ENCODE measurements at regions not wholly inside any gene's neighbourhood (a gene's known extent, or its start where the extent isn't known, plus 50 kb on each side); places are given as distances from the start of the nearest gene placed in this dataset.
"Not testable (repeated sequence)": the region's sequence is repeated elsewhere in the genome, so short reads cannot be mapped to it uniquely, and the experiment has no call there.

- no peak for DNase-seq
- TF ChIP-seq CTCF (IDR thresholded peaks at IDR 0.05; ENCODE audit: borderline replicate concordance, extremely low read depth, insufficient read depth): no peak
- no peak for FAIRE-seq
- no peak overlapping the region for H3K27ac ChIP-seq (ENCODE audit: low read depth in 2 of 2, low read length in 2 of 2)
- no peak overlapping the region for H3K4me3 ChIP-seq (ENCODE audit: low read length in 3 of 3)
- no peaks in the 10 kb centered on the region for H3K4me1 ChIP-seq (ENCODE audit: control insufficient read depth in 2 of 3, insufficient read depth in 2 of 3, low read depth in 1 of 3, low read length in 3 of 3)
- no peak overlapping the region for H3K9ac ChIP-seq (ENCODE audit: low read length in 3 of 3)
- no peaks in the 10 kb centered on the region for H3K27me3 ChIP-seq (ENCODE audit: control insufficient read depth, insufficient read depth, low read length)
- no peaks in the 10 kb centered on the region for H3K36me3 ChIP-seq (ENCODE audit: control insufficient read depth in 2 of 3, insufficient read depth in 3 of 3, low read length in 3 of 3)
- H3K9me3 ChIP-seq (ENCODE audit: control insufficient read depth in 2 of 3, insufficient read depth in 1 of 3, low read length in 3 of 3): peaks cover 0 to 23% (median 2%) of the 10 kb centered on the region in 3 donors
- intact Hi-C loops (cut with DNase I): no loop called here
Observed at GRCh38 chr10:130265542-130265941, 129.4 kb downstream of the GLRX3 start.

GRCh38 chr10:130282492-130283218 lies 146.5 kb downstream of the GLRX3 start:
- no peak for TF ChIP-seq CTCF (IDR thresholded peaks at IDR 0.05; ENCODE audit: borderline replicate concordance, extremely low read depth, insufficient read depth)
- no peak for DNase-seq
- H3K27ac ChIP-seq (ENCODE audit: low read depth in 2 of 2, low read length in 2 of 2): no peak overlapping the region
- peaks cover 0 to 89% (median 50%) of the 10 kb centered on the region in 3 donors for H3K9me3 ChIP-seq (ENCODE audit: control insufficient read depth in 2 of 3, insufficient read depth in 1 of 3, low read length in 3 of 3)
- H3K4me3 ChIP-seq (ENCODE audit: low read length in 3 of 3): peak overlapping the region in 1 of 3 donors; percentile 33
- intact Hi-C loops (cut with DNase I): no loop called here
- FAIRE-seq: no peak
- no peaks in the 10 kb centered on the region for H3K27me3 ChIP-seq (ENCODE audit: control insufficient read depth, insufficient read depth, low read length)
- no peaks in the 10 kb centered on the region for H3K36me3 ChIP-seq (ENCODE audit: control insufficient read depth in 2 of 3, insufficient read depth in 3 of 3, low read length in 3 of 3)
- H3K4me1 ChIP-seq (ENCODE audit: control insufficient read depth in 2 of 3, insufficient read depth in 2 of 3, low read depth in 1 of 3, low read length in 3 of 3): no peaks in the 10 kb centered on the region
- no peak overlapping the region for H3K9ac ChIP-seq (ENCODE audit: low read length in 3 of 3)

GRCh38 chr10:130283219-130283545 lies 147.0 kb downstream of the GLRX3 start:
- TF ChIP-seq CTCF (IDR thresholded peaks at IDR 0.05; ENCODE audit: borderline replicate concordance, extremely low read depth, insufficient read depth): no peak
- DNase-seq (no peak), FAIRE-seq (no peak)
- Histone ChIP-seq H3K27me3 (ENCODE audit: control insufficient read depth, insufficient read depth, low read length) (no peaks in the 10 kb centered on the region), H3K4me1 (ENCODE audit: control insufficient read depth in 2 of 3, insufficient read depth in 2 of 3, low read depth in 1 of 3, low read length in 3 of 3) (no peaks in the 10 kb centered on the region), H3K4me3 (ENCODE audit: low read length in 3 of 3) (no peak overlapping the region), H3K9me3 (ENCODE audit: control insufficient read depth in 2 of 3, insufficient read depth in 1 of 3, low read length in 3 of 3) (peaks cover 0 to 84% (median 47%) of the 10 kb centered on the region in 3 donors), H3K36me3 (ENCODE audit: control insufficient read depth in 2 of 3, insufficient read depth in 3 of 3, low read length in 3 of 3) (no peaks in the 10 kb centered on the region), H3K27ac (ENCODE audit: low read depth in 2 of 2, low read length in 2 of 2) (no peak overlapping the region), H3K9ac (ENCODE audit: low read length in 3 of 3) (no peak overlapping the region)
- intact Hi-C loops (cut with DNase I): no loop called here

- H3K4me3 ChIP-seq (ENCODE audit: low read length in 3 of 3); H3K9ac ChIP-seq (ENCODE audit: low read length in 3 of 3); H3K36me3 ChIP-seq (ENCODE audit: control insufficient read depth in 2 of 3, insufficient read depth in 3 of 3, low read length in 3 of 3); H3K27me3 ChIP-seq (ENCODE audit: control insufficient read depth, insufficient read depth, low read length); DNase-seq; FAIRE-seq; H3K27ac ChIP-seq (ENCODE audit: low read depth in 2 of 2, low read length in 2 of 2); intact Hi-C loops (cut with DNase I); H3K4me1 ChIP-seq (ENCODE audit: control insufficient read depth in 2 of 3, insufficient read depth in 2 of 3, low read depth in 1 of 3, low read length in 3 of 3): not testable (repeated sequence)
- peaks cover 0 to 28% (median 11%) of the 10 kb centered on the region in 3 donors for H3K9me3 ChIP-seq (ENCODE audit: control insufficient read depth in 2 of 3, insufficient read depth in 1 of 3, low read length in 3 of 3)
Observed at GRCh38 chr10:130295761-130296160, 159.6 kb downstream of the GLRX3 start.
